Upper lobe of right lung (tissue), 1 donor: ENCODE measurements at regions not wholly inside any gene's neighbourhood (a gene's known extent, or its start where the extent isn't known, plus 50 kb on each side); places are given as distances from the start of the nearest gene placed in this dataset.
"Not testable (repeated sequence)": the region's sequence is repeated elsewhere in the genome, so short reads cannot be mapped to it uniquely, and the experiment has no call there.

Source experiments
- ATAC-seq: fragments of 200-7000 bp; cut with Tn5 transposase; one replicate; pipeline ENCODE4 v1.9.1; 2020; ENCODE audit warnings: mild to moderate bottlenecking, moderate library complexity
- DNase-seq: peaks from one replicate; pipeline ENCODE4 v3.0.0-alpha.2; 2020
- H3K27ac ChIP-seq: fragments of 200-600 bp; one replicate; pipeline ENCODE4 v1.8.0; 2022
- H3K27me3 ChIP-seq: fragments of 200-600 bp; one replicate; pipeline ENCODE4 v1.8.0; 2022; ENCODE audit warnings: mild to moderate bottlenecking
- H3K36me3 ChIP-seq: fragments of 200-600 bp; one replicate; pipeline ENCODE4 v1.8.0; 2022
- H3K4me1 ChIP-seq: fragments of 200-600 bp; one replicate; pipeline ENCODE4 v1.8.0; 2022
- H3K4me3 ChIP-seq: fragments of 200-600 bp; one replicate; pipeline ENCODE4 v1.8.0; 2022; ENCODE audit warnings: mild to moderate bottlenecking
- H3K9me3 ChIP-seq: fragments of 200-600 bp; one replicate; pipeline ENCODE4 v1.8.0; 2022
- intact Hi-C: fragments of 100-400 bp; cut with DNase I; formaldehyde crosslinking; loops from one replicate; pipeline ENCODE4 v1.11.0; 2022
- TF ChIP-seq, protein P1 (sequence below): fragments of 200-600 bp; IDR thresholded peaks from one replicate; pipeline ENCODE4 v1.8.0; 2022; ENCODE audit warnings: antibody characterized with exemption
- donor health status: DM: no; HTN: yes; CAD: no; lungs with severe emphysema.

DNA sequence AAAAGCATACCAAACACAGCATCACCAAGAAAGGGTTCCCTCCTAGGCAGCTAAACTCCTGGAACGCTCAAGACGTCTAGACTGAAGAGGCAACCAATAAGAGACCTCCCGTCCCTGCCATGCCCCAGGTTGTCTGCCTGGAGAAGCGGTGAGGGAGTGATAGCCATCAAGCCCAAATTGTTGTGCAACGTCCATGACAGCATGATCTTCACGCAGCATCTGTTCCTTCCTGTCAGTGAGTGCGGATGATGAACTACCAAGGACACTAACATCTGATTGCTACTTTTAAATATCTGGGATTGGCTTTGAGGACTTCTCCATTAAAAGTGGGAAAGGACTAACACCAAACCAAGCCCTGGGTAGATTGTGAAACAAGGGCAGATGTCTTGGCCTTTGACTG is 149.7 kb downstream of the TXNL1 start:
- ATAC-seq (no peak), DNase-seq (no peak)
- Histone ChIP-seq H3K9me3 (no peaks in the 10 kb centered on the region), H3K27ac (no peak overlapping the region), H3K36me3 (no peaks in the 10 kb centered on the region), H3K4me1 (no peaks in the 10 kb centered on the region), H3K27me3 (no peaks in the 10 kb centered on the region), H3K4me3 (no peak overlapping the region)
- TF ChIP-seq, protein P1, sequence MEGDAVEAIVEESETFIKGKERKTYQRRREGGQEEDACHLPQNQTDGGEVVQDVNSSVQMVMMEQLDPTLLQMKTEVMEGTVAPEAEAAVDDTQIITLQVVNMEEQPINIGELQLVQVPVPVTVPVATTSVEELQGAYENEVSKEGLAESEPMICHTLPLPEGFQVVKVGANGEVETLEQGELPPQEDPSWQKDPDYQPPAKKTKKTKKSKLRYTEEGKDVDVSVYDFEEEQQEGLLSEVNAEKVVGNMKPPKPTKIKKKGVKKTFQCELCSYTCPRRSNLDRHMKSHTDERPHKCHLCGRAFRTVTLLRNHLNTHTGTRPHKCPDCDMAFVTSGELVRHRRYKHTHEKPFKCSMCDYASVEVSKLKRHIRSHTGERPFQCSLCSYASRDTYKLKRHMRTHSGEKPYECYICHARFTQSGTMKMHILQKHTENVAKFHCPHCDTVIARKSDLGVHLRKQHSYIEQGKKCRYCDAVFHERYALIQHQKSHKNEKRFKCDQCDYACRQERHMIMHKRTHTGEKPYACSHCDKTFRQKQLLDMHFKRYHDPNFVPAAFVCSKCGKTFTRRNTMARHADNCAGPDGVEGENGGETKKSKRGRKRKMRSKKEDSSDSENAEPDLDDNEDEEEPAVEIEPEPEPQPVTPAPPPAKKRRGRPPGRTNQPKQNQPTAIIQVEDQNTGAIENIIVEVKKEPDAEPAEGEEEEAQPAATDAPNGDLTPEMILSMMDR = no peak
- intact Hi-C loops = no loop called here

- DNase-seq (no peak), ATAC-seq (no peak)
- no peaks in the 10 kb centered on the region for H3K36me3 ChIP-seq
- H3K4me1 ChIP-seq = no peaks in the 10 kb centered on the region
- no peak overlapping the region for H3K27ac ChIP-seq
- no peaks in the 10 kb centered on the region for H3K9me3 ChIP-seq
- intact Hi-C loops = no loop called here
- TF ChIP-seq, protein P1 = no peak
- H3K27me3 ChIP-seq = no peaks in the 10 kb centered on the region
- H3K4me3 ChIP-seq = no peak overlapping the region
Observed at GRCh38 chr18:56487801-56488200, 150.6 kb downstream of the TXNL1 start.

GRCh38 chr18:56483386-56483785 is 155.0 kb downstream of the TXNL1 start:
- no peak for DNase-seq
- H3K4me3 ChIP-seq = no peak overlapping the region
- TF ChIP-seq, protein P1 = no peak
- H3K27ac ChIP-seq = no peak overlapping the region
- no peaks in the 10 kb centered on the region for H3K9me3 ChIP-seq
- no peak for ATAC-seq
- no peaks in the 10 kb centered on the region for H3K27me3 ChIP-seq
- no peaks in the 10 kb centered on the region for H3K36me3 ChIP-seq
- intact Hi-C loops = no loop called here
- no peaks in the 10 kb centered on the region for H3K4me1 ChIP-seq

DNA sequence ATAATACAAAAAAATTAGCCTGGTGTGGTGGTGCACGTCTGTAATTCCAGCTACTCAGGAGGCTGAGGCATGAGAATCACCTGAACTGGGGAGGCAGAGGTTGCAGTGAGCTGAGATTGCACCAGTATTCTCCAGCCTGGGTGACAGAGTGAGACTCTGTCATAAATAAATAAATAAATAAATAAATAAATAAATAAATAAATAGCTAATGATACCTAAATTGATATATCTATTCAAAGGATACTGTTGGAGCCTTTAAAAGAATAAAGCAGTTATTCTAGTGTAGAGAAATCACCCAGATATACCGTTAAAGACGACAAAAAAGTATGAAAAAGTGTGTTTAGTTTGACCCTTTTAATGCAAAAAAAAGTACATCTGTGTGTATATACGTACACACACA is 155.6 kb downstream of the TXNL1 start:
- ATAC-seq, H3K4me3 ChIP-seq, H3K4me1 ChIP-seq, H3K9me3 ChIP-seq, H3K27ac ChIP-seq, H3K27me3 ChIP-seq, H3K36me3 ChIP-seq, intact Hi-C loops, DNase-seq: not testable (repeated sequence)

DNA sequence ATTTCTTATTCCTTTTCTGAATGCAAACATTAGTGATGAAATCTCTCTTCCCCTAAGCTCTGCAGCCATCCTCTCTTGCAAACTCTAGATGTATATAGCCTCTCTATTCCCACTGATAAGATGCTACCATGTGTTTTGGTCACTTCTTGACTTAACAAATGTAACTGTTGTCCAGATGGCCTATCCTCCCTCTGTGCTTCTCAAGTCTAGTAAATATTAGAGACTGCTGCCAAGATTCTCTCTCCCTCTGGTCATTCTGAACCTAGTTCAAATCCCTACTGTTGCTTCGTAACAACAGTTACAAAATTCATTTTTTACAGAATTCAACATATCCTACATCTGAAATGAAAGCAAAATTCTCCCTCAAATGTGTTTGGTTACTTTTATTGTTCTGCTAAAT is 156.6 kb downstream of the TXNL1 start:
- no peak overlapping the region for H3K27ac ChIP-seq
- intact Hi-C loops = no loop called here
- no peaks in the 10 kb centered on the region for H3K9me3 ChIP-seq
- DNase-seq (no peak), ATAC-seq (no peak)
- TF ChIP-seq, protein P1 = no peak
- H3K4me3 ChIP-seq = no peak overlapping the region
- no peaks in the 10 kb centered on the region for H3K36me3 ChIP-seq
- no peaks in the 10 kb centered on the region for H3K27me3 ChIP-seq
- no peaks in the 10 kb centered on the region for H3K4me1 ChIP-seq

DNA sequence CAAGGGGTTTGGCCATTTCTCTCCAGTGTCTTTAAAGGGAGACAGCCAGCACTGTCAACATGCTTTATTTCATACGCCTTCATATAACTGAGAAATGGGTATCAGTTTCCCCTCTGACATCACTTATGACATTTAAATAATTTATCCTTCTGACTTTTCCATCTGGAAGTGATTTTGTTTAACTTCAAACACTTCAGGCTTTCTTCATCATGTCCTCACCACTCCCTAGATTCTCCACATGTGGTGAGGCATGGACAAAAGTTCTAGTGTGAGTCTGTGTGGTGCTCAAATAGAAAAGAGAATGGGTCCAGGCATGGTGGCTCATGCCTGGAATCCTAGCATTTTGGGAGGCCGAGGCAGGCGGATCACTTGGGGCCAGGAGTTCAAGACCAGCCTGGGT is 158.6 kb downstream of the TXNL1 start:
- no peak overlapping the region for H3K27ac ChIP-seq
- DNase-seq (no peak), ATAC-seq (no peak)
- H3K9me3 ChIP-seq = no peaks in the 10 kb centered on the region
- H3K4me3 ChIP-seq = no peak overlapping the region
- no peaks in the 10 kb centered on the region for H3K36me3 ChIP-seq
- no peaks in the 10 kb centered on the region for H3K27me3 ChIP-seq
- no peaks in the 10 kb centered on the region for H3K4me1 ChIP-seq
- TF ChIP-seq, protein P1 = no peak
- intact Hi-C loops = no loop called here
